DMS79 treated with DMSO at 0.1 percent for 48 hours (cell line): ENCODE measurements at regions not wholly inside any gene's neighbourhood (a gene's known extent, or its start where the extent isn't known, plus 50 kb on each side); places are given as distances from the start of the nearest gene placed in this dataset.
A peak's percentile ranks its signal among the peaks of the same experiment; 100 is the strongest.
"Not testable (repeated sequence)": the region's sequence is repeated elsewhere in the genome, so short reads cannot be mapped to it uniquely, and the experiment has no call there.

ENCODE experiments used
- DNase-seq: peaks from one replicate; lab custom pipeline; 2025; lab: John Stamatoyannopoulos, UW

GRCh38 chr2:234406085-234406484, 90.8 kb downstream of the ARL4C start:
- no peak for DNase-seq

- no peak for DNase-seq
Observed at GRCh38 chr2:234405462-234405861, 91.4 kb downstream of the ARL4C start.

GRCh38 chr2:234404957-234405356, 91.9 kb downstream of the ARL4C start:
- DNase-seq, result no peak

GRCh38 chr2:234403751-234404150, 93.1 kb downstream of the ARL4C start:
- DNase-seq, result no peak

GRCh38 chr2:234403074-234403473, 93.8 kb downstream of the ARL4C start:
- DNase-seq, result no peak

- DNase-seq, result no peak
Observed at GRCh38 chr2:234401426-234401825, 95.5 kb downstream of the ARL4C start.

- DNase-seq, result no peak
Observed at GRCh38 chr2:234399451-234400246, 97.2 kb downstream of the ARL4C start.

- no peak for DNase-seq
Observed at GRCh38 chr2:234398531-234398930, 98.3 kb downstream of the ARL4C start.

- peak; percentile 88 for DNase-seq
Observed at GRCh38 chr2:234395891-234396420, 100.9 kb downstream of the ARL4C start.

- no peak for DNase-seq
Observed at GRCh38 chr2:234394450-234394849, 102.4 kb downstream of the ARL4C start.

- DNase-seq, result no peak
Observed at GRCh38 chr2:234393354-234393753, 103.5 kb downstream of the ARL4C start.

GRCh38 chr2:234392041-234392615, 104.8 kb downstream of the ARL4C start:
- DNase-seq, result no peak

GRCh38 chr2:234391625-234392024, 105.3 kb downstream of the ARL4C start:
- DNase-seq, result no peak

GRCh38 chr2:234389661-234390060, 107.2 kb downstream of the ARL4C start:
- DNase-seq, result not testable (repeated sequence)

- no peak for DNase-seq
Observed at GRCh38 chr2:234388591-234388990, 108.3 kb downstream of the ARL4C start.

GRCh38 chr2:234386971-234387370, 109.9 kb downstream of the ARL4C start:
- no peak for DNase-seq

GRCh38 chr2:234382131-234382530, 114.8 kb downstream of the ARL4C start:
- no peak for DNase-seq

GRCh38 chr2:234378958-234379357, 117.9 kb downstream of the ARL4C start:
- DNase-seq, result not testable (repeated sequence)

GRCh38 chr2:234378440-234378839, 118.4 kb downstream of the ARL4C start:
- no peak for DNase-seq

GRCh38 chr2:234377761-234378391, 119.0 kb downstream of the ARL4C start:
- peak; percentile 22 for DNase-seq

- no peak for DNase-seq
Observed at GRCh38 chr2:234376229-234376628, 120.7 kb downstream of the ARL4C start.

GRCh38 chr2:234375176-234375880, 121.6 kb downstream of the ARL4C start:
- DNase-seq, result no peak
